ENCODE measurements at regions not wholly inside any gene's neighbourhood (a gene's known extent, or its start where the extent isn't known, plus 50 kb on each side); places are given as distances from the start of the nearest gene placed in this dataset.
"Not testable (repeated sequence)": the region's sequence is repeated elsewhere in the genome, so short reads cannot be mapped to it uniquely, and the experiment has no call there.

DNA sequence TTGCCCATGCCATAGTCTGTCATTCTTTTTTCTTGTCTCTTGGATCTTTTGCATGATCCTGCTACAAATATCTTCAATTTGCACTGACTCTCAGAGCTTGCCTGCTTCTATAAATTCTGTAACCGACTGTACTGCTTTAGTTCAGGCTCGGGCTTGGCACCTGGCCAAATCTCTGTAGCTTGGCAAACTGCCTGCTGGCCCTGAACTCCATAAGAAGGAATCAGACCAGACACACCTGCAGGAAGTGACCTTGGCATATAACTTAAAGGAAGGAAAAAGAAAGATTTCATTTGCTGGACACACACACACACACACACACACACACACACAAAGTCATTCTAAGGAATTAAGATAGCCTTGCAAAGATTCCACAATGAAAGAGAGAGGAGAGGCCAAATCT, 291.2 kb upstream of the DDX18 start:
- no peak for ATAC-seq
- DNase-seq = no peak

DNA sequence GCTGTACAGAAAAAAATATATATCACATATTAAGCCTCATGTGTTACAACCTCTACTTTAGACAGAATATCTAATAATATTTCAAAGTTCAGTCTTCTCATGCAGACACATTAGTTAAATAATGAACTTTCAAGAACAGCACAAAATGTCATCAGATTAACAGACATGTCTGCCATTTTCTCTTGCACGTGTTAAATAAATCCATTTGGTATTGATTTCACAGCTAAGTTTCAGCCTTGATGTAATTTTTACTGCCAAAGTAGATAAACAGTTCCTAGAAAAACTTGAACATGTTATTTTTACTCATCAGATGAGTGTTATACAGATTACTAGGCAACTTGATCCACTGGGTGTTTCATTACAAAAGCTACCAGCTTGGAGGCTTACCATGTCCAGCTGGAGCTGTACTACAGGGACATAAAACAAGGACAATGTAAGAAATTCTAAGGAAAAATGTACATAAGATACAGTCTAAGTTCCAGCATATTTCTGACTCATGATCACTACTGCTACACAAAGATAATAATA, 290.7 kb upstream of the DDX18 start:
- no peak for DNase-seq
- no peak for ATAC-seq

DNA sequence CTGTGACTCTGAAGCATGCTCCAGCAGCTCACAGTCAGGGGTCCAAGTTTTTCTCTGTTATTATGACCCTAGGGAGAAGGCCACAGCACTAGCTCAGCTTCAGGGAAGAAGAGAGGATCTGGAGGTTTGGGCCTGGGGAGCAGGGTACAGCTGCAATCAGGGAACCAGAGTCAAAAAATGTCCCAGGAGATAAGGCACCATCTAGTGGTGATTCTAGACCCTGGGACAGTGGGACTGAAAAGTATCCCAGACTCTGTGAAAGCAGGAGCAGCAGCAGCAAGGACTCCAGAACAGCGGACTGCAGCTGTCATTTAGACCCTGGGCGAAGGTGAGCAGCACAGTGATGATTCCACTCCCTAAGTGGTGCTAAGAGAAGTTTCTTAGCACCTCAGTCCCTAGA, 278.4 kb upstream of the DDX18 start:
- ATAC-seq (no peak), DNase-seq (no peak)

DNA sequence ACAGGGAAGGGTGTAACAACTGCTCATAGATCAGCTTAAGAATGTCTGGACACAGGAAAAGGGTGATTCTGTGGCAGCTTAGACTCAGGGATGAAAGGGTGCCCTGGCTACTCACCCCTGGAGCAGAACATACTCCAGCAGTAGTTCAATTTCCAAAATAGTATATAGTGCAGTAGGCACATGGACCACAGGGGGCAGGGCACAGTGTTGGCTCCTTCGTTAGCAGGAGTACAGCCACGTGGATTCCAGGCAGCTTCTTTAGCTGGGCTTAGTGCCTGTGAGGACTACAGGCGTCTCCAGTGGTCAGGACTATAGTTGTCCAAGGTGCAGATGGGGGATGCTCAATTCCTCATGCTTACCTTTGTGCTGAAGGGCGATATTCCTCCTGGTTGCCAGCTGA, 277.5 kb upstream of the DDX18 start:
- no peak for DNase-seq

DNA sequence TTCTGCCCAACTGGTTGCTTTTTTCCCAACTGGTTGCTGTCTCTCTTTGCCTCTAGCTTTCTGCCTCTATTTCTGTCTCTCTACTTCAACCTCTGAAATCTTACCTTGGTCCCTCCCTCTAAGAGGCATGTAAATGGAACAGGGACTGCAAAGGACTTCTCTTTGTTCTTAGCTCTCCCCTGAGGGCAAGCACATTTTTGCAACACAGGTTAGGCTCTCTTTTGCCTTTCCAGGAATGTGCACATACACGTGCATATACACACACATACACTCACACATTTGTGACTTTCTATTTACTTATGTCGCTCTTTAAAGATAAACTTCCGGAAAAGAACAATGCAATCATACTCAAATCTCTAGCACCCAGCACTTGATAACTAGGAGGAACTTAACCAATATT, 262.6 kb upstream of the DDX18 start:
- no peak for DNase-seq
- ATAC-seq = no peak

More for the DNA sequence above, 277.5 kb upstream of the DDX18 start:
- no peak for ATAC-seq

DNA sequence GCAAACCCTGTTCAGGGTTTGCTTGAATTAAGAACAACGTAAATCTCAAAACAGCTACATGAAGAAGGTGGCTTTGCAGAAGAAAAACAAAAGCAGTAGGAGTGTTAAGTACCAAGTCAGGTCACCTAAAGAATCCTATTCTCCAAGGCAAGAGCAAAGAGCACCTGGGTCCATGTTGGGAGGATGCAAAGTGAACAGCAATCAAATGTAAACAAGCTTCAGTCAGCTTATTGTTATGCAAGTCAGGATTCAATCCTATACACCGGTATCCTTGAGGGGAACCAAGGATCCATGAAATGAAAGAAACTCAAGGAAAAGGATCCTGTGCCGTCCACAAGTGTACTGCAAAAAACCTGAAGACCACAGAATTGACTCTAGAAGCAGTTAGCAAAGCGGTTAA, 261.0 kb upstream of the DDX18 start:
- no peak for ATAC-seq
- DNase-seq = no peak

DNA sequence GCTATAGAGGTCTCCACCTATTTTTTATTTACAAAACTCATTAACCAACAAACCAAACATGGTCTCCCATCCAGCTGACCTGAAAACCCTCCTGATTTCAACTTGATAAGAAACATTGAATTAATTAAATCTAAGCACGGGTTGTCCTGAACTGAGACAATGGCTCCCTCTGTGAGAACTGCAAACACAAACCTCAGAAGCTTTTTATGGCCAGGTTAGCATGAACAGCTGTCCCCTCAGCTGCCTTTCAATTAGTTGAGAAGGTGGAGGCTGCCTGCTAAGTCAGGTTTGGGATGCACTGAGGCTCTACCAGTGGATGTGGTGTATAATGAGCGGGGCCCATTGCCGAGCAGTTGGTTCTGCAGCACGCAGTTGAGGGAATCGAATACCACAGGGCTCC, 258.5 kb upstream of the DDX18 start:
- ATAC-seq (no peak), DNase-seq (no peak)

DNA sequence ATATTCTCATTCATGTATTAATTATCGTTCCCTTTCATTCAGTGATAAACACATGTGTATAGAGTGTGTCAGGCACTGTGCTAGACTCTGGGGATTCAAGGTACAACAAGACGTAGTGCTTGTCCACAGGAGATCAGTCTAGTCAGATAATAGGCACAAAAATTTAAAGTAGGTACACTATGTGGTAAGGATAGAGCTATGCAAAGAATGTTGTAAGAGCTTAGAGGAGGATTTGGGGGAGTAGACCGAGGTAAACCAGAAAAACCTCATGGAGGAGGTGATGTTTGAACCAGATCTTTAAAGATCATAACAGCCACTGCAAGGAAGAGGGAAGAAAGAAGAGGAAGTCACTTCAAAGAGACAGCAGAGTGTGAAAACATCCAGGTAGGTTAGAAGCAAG, 256.9 kb upstream of the DDX18 start:
- DNase-seq (no peak), ATAC-seq (no peak)

DNA sequence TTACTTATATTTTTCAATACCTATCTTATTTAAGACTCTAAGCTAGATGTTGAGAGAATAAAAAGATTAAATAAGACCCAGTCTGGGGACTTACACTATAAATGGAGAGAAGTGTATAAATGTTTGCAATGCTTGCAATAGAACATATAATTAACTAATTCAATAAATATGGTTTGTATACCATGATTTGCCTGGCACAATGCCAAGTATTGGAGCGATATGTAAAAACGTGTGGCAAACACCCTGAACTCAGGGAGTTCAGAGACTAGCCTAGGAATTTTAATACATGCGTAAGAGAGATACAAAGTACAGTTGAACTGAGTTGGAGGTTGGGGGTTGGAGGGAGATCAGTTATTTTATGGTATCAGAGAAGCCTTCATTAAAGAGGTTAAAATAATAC, 251.8 kb upstream of the DDX18 start:
- DNase-seq = no peak
- ATAC-seq = no peak

DNA sequence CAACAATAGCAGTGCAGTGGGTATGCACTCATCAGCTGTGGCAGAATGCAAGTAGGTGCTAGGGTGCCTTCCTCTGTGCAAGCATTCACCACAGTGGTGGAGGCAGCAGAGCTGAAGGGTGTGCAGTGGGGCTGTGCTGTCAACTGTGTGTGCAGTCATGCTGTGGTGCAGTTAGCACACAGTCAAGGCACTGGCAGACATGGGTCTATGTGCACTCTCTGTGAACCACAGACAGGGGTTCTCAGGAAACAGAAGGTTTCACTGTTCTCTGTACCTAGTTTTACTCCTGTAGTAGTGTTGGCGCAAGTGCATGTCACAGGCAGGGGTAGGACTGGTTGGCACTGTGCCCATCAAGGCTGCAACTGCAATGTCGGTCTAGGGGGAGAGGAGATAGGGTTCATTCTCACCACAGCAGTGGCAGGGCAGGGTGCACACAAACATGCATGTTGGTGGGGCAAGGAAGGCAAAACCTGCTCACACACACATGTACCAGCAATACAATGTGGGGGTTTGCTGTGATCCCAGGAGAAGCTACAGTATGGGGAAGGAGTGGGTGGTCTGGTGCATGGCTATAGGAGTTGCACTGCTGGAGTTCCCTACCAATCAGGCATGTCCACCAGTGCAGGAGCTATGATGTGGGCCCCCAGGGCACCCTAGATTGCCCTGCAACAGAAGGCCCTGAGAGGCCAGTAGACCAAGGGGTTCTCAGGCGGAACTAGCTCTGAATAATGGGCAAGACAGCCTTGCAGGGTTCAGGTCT, 242.7 kb upstream of the DDX18 start:
- DNase-seq (no peak), ATAC-seq (no peak)

DNA sequence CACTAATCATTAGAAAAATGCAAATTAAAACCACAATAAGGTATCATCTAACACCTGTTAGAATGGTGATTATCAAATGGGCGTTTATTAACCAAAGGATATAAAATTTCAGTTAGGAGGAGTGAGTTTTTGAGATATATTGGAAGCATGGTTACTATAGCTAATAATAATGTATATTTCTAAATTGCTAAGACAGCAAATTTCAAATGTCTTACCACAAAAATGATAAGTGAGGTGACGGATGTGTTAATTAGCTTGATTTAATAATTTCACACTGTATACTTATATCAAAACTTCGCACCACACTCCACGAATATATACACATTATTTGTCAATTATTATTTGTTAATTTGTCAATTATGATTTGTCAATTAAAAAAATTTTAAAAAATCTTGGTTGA, 227.2 kb upstream of the DDX18 start:
- no peak for DNase-seq
- ATAC-seq = no peak

DNA sequence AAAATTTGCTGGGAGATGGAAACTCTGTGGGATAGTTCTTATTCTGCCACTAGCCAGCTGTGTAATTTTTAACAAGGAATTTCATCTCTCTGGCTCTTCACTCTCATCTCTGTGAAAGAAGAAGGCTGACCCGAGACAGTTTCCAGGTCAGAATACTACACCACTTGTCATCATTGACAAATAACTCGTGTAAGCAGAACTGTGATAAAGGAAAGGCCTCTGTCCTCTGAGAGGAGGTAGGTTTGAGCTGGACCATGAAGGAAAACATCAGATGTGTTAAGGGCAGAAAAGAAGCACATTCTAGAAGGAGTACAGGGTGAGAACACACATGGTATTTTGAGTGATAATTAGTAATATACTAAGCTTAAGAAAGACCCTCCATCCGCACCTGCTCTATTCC, 211.4 kb upstream of the DDX18 start:
- DNase-seq (no peak), ATAC-seq (no peak)

DNA sequence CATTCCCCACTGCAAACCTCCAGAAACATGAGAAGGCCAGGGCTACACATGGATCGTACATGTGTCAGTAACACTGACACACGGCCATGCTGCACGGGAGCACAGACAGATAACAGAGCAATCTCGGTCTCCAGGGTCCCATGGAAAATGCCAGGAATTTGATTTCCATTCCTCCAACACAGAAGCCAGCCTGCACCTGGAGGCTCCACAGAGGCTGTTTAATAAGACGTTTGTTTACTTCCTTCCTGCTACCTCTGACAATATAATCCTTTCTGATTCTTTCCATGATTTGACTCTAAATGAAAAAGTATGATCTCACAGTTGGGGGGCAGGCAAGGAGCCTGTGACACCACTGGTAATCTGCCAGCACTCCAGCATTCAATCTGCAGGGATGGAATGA, 210.9 kb upstream of the DDX18 start:
- ATAC-seq (no peak), DNase-seq (no peak)

DNA sequence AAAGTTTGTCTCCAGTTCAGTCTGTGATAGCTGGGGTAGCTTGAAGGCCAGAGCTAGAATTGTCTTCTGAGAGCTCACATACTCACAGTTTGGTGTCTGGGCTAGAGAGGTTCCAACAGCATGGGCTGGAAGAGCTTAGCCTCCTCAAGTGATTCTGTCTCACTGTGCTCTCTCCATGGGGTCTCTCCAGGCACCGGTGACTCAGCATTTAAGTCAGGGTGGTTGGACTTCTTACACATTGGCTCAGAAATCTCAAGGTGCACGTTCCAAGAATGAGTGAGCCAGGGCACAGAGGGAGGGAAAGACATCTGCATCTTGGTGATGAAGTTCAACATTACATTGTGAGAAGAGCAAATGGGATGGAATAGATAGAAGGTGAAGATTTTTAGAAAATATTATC, 207.3 kb upstream of the DDX18 start:
- ATAC-seq = no peak

DNA sequence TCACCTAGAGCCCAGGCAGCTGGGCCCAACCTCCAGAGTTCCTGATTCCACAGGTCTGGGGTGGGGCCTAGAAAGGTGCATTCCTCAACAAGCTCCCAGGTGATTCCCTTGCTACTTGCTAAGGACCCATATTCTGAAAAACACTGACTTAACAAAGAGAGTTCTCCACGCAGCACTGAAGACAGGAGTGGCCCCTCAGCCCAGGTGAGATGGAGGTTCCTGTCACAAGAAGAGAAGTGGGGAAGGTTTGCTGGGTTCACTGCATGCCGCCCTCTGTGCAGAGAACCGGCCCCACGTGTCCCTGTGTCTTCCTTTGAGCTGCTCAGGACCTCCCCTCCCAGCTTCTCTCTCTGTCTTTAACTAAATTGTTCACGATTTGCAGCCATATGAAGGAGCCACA, 201.4 kb upstream of the DDX18 start:
- ATAC-seq (no peak), DNase-seq (no peak)

More for the DNA sequence above, 207.3 kb upstream of the DDX18 start:
- DNase-seq = no peak

DNA sequence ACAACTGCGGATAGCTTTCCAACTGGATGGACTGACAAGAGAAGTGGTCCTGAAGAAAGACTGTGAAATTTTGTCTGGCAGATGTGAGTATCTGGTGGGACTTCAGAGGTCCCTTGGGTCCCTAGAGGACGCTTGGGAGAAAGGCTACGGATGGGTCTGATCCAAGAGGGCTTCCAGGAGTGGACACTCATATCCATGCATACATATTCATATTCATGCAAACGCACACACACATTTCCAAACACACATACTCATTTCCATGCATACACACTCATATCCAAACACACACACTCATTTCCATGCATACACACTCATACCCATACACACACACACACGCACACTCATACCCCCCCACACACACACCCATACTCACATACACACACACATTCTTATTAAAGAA, 200.2 kb upstream of the DDX18 start:
- no peak for DNase-seq
- no peak for ATAC-seq

DNA sequence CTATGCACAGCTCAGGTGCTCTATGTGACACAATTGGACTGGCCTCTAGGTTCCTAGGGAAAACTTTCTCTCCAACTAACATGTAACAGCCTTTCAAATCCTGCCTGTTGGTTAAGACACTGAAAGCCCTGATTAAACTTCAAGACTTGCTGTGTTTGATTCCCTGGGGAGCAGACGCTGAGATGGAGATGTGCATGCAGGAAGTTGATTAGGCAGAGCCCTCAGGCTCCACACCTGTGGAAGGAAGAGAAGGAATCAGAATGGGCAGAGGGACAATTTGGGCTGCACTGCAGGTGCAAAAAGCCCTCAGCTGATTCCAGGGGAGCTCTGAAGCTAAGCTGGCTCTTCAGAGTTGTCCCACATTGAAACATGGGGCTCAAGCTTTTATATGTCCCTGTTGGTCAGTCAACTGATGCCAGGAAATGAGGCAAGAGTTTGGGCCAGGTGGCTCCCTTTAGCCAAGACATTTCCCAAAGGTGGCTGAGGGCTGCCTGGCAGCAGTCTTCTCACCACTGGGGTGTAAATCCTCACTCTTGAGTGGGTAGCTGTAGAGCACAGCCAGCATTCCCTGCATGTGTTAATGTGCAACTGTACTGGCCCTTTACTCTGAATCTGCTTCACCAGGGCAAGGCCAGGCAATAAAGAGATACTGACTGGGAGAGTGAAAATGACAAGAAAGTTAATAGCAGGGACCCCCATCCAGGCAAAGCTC, 199.5 kb upstream of the DDX18 start:
- no peak for DNase-seq
- ATAC-seq = no peak

DNA sequence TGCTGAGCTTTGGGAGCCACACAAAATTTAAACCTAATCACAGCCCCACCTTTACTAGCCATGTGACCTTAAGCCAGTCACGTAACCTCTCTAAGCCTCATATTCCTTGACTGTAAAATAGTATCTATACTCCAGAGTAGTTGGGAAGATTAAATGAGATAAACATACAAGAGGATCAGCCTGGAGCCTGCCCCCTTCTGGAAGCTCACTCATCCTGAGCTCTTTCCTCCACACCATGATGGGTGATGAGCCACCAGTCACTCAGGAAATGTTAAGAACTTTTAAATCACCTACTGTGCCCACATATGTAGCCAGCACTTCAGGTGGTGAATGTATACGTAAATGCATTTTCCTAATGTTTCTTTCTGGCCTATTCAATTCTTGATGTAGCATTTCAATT, 195.9 kb upstream of the DDX18 start:
- ATAC-seq = no peak

DNA sequence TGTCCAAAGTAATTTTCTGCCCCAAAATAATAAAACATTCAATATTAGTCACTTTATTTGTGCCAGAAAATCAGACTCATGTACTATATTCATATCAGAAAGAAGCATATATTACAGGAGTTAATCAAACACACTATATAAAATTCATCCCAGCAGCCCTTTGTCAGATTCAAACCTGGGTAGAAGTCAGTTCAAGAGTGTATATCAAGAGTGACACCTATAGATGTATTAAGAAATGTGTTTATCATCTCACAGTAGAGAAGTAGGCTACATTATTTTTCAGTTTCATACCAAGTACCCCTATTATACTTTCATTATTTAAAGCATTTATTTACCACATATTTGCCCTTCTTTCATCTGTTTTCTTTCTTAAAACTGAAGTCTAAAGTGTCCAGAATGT, 193.2 kb upstream of the DDX18 start:
- ATAC-seq (no peak), DNase-seq (no peak)

More for the DNA sequence above, 195.9 kb upstream of the DDX18 start:
- DNase-seq = no peak

DNA sequence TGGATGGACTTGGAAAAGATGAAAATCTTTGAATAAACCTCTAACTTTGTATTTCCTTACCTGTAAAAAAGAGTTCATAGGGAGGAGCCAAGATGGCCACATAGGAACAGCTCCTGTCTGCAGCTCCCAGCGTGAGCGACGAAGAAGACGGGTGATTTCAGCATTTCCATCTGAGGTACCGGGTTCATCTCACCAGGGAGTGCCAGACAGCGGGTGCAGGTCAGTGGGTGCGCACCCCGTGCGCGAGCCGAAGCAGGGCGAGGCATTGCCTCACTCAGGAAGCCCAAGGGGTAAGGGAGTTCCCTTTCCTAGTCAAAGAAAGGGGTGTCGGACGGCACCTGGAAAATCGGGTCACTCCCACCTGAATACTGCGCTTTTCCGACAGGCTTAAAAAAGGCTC, 191.3 kb upstream of the DDX18 start:
- not testable (repeated sequence) for ATAC-seq, DNase-seq

DNA sequence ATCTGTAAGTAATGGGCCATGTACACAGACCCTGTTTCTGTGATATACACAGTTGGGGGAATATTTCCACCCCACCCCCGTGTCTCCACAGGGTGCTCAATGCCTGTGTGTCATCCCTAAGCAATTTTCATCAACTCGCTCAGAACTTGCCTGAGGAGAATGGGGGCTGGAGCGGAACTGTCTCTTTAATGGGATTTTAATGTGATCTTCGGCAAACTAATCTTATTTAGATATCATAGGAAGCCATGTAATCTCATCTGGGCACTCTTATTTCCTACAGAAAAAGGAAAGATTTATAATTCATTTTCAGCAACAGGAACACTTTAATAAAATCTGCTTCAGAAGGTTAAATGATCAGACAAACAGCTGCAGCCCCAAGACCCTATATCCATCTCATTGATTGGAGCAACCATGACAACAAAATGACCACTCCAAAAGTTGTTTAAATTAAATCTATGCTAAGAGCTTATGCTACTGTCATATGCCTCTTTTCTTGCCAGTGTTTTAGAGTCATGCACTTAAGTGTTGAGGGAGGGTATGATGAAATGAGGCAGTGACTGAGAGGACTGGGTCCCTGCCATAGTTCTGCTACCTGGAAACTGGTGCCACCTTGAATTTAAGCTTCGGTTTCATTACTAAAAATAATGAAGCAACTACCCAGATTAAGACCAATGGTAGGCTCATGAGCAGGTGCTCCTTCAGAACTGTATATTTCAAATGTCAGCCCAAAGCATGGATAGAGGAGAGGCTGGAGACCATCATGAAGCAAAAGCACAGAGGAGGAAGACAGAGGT, 183.1 kb upstream of the DDX18 start:
- DNase-seq = no peak
- no peak for ATAC-seq

DNA sequence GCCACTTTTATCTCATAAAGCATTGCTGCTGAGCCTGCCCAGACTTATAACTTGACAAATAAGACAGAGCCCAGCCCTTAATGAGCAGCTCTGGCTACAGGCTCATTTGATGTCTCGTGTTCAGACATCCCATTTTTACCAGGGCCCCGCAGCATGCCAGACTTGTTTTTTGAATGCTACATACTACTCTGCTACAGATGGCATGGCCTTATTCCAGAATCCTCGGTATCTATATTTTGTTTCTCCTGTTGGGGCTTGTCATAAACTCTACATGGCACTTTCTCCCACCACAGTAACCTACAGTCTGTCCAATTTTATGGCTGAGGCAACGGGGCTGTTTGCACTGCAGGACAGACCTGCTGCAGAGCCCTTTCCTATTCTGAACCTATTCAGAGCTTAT, 179.0 kb upstream of the DDX18 start:
- no peak for DNase-seq

DNA sequence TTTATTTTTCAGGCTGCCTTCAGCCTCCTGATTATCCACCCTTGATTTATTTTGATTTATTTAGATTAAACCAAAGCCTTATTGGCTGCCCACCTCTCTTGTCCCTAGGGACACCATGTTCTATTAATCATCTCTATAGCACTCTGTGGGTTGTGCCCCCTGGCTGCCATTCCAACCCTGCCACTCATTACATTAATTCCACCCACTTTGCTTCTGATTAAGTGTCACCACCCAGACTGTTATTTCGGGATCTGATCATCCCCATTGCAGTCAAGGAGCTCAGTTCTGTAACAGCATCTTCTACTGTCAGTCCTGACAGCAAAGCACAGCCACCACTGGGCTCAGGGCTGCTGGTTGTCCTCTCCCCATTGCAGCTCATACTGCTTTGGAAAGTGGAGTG, 175.1 kb upstream of the DDX18 start:
- ATAC-seq (no peak), DNase-seq (no peak)

More for the DNA sequence above, 179.0 kb upstream of the DDX18 start:
- ATAC-seq = no peak
